GM03348 (cell line): ENCODE measurements at regions not wholly inside any gene's neighbourhood (a gene's known extent, or its start where the extent isn't known, plus 50 kb on each side); places are given as distances from the start of the nearest gene placed in this dataset.

Source experiments
- DNase-seq: peaks from one replicate; pipeline ENCODE4 v3.0.0; 2012; ENCODE audit warnings: low spot score

DNA sequence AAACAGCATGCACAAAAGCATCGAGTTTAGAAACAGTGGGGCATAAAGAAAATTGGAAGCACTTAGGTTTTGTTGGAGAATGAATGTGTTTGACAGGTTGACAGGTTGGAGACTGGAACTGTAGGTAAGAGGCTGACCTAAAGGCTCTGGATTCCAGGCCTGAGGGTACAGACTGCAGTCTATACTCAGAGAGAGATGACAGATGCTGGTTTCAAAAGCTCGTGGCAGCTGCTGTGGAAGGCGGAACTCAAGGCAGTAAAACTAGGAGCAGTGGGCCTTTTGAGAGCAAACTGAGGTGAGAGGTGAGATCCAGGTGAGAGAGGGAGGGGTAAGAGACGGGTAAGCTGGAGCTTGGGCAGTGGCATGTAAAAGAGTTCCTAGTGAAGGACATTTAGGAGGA, 415.2 kb downstream of the TRIML1 start:
- DNase-seq = no peak

DNA sequence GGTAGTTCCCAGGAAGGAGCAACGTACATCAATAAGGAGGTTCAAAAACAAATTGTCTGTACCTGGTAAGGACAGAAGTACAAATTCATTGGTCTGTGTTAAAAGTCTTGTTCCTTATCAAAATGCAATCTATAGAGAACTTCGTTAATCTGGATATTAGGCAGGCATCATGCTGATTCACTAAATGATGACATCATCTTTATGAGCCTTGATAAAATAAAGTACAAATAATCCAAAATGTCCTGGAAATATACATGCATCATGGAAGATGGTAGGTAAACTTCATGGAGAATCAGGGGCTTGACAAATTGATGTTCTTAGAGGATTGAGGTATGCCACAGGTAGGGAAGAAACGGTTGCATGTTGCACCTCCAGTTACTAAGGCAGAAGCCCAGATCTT, 433.9 kb downstream of the TRIML1 start:
- no peak for DNase-seq

DNA sequence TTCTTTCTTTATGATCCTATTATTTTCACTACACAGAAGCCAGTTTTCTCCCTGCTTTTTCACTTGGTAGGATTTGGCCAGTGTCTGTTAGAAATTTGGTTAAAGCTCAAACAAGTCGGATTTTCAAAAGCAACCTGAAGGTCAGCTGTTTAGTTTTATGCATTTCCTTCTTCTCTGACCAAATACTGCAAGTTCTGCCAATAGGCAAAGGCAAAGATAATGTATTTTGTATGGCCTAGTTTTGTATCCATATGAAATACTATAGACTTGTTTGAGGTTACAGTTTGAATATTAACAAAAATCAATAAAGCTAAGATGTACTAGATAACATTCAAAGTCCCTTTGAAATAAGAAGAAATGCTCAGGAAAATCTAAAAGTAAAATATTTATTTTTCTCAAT, 439.4 kb downstream of the TRIML1 start:
- no peak for DNase-seq

DNA sequence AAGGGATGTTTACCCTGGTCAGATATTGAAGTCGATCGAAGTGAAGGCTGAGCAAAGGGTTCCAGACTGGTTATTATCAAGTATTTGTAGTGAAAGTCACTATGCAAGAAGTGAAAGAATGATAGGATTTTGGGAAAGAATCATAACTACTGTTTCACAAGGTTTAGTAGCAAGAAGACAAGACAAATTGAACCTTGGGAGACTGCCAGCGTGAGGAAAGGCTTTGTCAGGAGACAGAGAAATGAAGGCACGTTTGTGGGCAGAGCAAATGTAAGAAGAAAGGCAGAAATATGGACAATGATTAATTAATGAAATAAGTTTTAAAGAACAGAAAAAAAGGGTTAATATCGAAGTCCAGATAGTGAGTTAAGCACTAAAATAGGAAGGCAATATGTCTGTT, 456.8 kb downstream of the TRIML1 start:
- DNase-seq = no peak

DNA sequence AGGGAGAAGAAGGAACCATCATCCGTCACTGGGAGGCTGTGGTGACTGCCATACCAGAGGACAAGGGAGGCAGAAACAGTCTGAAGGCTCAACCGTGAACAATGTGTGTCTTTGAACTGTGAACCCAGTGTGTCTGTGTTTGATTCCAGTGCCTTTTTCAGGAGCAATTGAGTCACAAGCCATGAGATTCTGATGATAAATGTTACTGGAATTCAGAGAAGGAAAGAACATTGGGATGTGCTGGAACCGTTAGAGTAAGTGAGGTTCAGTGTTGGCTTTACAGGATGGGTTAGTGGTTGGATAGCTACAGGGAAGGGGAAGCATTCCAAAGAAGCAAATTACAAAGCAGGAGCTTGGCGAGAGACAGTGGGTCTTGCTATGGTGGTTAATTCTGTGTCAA, 464.4 kb downstream of the TRIML1 start:
- no peak for DNase-seq

DNA sequence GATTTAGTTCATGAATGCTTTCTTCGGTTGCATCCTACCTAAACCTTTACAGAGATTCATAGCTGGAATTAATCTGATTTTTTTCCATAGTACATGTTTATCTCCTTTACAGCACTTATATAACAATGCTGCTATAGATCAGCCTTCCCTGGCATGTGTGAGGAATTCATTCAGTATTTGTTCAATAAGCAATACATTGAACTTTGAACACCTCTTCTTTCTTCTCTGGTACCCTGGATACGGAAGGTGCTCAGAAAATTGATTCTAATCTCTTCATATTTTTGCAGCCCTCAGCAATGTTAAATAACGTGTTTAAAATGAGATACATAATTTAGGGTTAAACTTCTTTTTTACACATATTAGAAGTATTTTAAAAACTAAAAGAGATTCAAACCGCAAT, 467.4 kb downstream of the TRIML1 start:
- DNase-seq = no peak

DNA sequence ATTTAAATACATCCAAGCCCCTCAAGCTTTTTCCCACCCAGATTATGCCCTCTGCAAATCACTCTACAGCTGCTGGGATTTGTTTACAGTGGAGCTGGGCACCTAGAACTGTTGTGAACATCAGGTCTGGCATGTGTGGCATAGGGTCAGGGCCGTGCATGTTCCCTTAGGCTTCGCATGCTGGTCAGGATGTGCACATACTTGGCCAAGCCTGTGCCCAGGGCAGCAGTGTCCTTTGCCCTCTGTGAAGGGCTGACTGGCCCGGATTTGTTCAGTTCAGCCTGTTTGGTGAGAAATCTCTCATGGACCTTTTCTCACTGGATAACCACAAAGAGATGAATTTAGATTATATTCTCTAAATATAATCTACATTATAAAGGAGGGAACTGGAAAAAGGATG, 471.9 kb downstream of the TRIML1 start:
- DNase-seq = no peak

DNA sequence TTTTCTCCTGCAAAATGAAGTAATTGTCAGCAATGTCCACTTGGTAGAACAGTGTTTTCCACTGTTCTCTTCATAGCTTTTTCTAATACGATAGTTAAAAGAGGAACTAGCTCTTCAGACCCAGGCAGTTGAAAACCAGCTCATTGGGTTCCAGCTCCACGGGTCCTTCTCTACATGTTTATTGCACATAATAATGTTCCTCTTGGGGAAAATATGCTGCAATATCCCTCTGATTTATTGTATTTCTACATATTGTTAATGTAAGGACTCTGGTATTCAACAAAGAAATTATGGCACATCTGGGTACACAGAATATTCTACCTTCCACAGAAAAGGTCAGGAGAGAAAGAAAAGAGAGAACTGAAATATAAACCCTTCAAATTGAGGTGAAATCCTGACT, 473.4 kb downstream of the TRIML1 start:
- DNase-seq = no peak

DNA sequence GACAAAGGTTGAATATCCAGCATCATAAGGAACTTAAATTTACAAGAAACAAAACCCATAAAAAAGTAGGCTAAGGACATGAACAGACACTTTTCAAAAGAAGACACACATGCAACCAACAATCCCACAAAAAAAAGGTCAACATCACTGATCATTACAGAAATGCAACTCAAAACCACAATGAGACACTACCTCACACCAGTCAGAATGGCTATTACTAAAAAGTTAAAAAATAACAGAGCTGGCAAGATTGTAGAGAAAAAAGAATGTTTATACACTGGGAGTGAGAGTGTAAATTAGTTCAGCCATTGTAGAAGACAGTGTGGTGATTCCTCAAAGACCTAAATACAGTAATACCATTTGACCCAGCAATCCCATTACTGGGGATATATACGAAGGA, 474.7 kb downstream of the TRIML1 start:
- no peak for DNase-seq

DNA sequence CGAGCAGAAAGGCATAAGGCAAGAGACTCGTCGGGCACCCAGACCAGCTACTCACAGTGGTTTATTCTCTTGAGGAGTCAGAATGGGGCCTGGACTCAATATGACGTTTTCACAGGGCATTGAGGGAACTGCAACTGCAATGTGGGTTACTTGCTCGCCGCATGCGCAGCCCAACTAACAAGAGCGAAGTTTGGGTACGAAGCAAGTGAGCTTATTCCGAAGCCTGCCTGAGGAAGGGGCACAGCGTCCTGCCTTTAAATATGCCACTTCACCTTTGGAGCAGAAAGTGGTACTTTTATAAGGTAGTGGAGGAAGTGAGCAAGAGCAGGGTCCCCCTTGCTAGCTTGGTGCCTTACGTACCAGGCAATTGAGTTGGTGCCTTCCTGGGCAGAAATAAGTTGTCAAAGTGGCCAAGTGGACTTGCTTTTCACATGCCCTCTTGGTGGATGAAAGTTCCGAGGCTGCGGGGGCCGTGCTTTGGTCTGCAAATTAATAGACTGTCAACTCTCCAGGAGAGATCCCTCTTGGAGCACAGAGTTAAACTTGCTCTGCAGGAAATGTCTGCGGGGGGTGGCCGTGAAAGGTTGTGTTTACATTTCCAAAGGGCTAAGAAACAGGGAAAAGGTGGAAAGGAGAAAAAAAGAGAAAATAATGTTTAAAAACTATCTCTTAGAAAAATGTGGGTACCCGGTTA, 480.4 kb downstream of the TRIML1 start:
- no peak for DNase-seq

DNA sequence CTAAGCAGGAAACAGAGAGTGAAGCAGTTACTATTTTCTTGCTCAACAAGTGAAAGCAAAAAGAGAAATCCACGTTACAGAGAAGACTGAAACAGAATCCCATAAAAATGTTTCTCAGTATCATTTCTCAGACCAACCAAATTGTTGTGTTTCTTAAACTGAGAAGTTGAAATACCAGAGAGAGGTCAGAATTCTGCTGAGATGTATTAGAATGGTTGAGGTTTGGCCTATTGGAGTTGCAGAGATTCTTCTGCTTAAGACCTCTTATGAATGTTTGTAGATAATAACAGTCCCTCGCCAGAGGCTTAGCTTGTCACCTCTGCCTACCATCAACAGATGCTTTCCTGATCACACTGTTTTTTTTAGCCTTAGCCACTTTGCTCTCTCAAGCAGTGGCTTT, 481.4 kb downstream of the TRIML1 start:
- DNase-seq = no peak

DNA sequence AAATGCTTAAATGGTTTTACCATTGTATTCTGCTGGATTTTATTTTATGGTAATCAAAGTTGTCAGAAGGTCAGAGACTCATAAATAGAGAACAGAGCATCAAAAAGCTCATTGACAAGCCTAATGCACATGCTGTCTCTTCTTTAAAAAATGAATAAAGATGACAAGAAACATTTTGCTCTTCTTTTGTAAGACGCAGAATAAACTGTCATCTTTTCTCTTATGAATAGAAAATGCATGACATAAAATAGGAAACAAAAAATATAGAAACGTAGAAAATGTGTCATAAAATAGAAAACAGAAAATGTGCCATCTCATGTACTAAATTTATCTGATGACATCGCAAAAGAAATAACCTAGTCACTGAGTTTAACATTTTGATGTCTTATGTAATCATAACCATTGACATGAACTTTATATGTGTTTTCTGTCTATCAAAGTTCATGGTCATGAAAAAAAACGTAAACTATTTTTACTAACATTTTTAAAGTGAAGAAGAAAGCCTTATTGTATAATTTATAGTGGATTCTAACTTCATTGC, 484.1 kb downstream of the TRIML1 start:
- no peak for DNase-seq

DNA sequence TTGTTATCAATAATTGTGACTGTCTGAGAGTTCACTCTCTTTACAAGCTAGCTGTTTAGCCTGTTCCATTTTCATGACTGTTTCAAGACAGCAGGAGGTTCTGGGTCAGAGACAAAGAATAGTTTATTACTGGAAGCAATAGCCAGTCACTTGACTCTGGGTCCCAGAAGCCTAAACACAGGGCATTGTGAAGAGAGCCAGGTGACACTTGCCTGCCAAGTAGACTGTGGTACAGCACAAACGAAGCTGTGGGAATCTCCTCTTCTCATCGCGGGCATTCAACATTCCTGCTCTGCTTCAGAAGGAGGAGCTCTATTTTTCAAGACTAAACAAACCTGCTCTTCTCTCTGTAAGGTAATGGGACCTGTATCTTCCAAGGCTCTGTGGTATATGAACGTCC, 485.1 kb downstream of the TRIML1 start:
- no peak for DNase-seq

DNA sequence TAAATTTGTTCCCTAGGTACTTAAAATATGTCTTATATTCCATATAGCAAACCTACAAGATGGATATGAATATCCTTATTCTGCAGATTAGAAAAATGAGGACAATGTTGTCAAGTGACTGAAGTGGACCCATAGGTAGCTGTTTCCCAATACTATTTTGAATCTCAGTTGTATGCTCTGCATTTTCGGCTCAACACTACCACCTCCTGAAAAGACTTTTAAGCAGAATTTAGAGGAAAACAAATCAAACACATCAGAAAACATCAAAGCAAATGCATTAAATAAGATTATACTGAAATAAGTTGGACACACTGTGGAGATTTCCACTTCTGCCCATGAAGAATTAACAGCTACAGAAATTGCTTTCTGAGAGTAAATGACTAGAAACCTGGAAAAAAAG, 488.7 kb downstream of the TRIML1 start:
- no peak for DNase-seq

DNA sequence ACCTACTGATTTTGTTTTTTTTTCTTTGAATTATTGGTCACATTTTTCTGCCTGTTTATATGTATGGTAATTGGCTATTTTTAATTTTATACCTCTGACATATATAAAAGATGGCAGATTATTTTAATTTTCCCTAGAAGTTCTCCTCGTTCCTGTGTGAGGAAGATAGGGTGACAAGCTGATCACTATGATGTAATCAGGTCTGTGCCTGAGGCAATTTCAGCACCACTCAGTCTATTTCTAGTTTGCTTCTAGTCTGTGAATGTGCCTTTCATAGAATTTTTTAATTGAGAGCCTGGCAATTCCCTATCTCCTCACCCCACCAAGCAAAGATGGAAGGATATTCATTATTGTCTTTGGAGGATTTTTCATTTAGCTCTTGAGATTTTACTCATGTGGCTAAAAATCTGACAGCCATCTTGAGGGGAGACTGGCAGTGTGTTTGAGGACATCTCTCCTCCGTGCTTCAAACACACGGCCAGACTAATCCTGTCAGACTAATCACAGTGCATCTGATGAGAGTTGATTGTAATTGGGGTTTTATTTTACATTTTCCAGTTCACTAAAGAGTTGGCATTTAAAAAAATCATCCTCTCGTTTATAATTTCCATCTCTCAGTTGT, 500.3 kb downstream of the TRIML1 start:
- DNase-seq = no peak

DNA sequence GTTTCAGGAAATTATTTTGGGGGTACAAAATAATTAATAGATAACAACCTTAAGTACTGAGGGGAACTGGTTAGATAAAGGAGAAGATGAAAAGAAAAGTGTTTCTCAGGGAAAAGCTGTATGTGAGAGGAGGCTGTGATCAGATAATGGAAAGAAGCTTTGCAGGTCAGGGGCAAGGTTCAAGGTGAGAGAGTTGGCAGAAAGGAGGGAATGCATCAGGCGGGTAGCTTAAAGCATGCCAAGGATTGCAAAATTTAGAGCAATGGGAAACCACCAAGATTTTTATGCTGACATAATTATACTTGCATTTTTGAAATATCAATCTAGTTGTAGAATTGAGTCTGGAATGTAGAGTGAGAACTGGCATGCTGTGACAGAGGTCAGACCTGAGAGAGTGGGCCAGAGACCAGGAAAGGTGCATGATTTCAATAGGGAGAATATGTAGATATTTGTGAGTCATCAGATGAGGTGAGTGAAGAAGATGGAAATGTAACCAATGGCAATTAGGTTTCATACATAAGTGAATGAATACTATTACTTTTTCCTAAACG, 508.7 kb downstream of the TRIML1 start:
- no peak for DNase-seq

DNA sequence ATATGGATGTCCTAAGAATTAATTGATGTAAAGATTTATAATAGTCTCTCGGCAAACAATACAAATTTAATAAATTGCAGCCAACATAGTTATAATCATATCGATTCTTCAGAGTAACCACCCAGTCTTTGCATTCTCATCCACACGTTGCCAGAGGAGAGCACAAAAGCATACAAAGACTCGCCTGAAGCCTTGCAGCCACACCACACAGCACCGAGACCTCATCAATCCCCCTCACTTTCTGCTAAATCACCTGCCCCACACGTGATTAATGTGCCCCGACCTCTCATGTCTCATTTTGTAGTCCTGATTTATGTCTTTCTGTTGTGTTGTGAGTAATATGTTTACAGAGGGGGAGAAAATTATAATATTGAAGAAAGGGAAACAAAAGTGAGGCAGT, 510.4 kb downstream of the TRIML1 start:
- DNase-seq = no peak

DNA sequence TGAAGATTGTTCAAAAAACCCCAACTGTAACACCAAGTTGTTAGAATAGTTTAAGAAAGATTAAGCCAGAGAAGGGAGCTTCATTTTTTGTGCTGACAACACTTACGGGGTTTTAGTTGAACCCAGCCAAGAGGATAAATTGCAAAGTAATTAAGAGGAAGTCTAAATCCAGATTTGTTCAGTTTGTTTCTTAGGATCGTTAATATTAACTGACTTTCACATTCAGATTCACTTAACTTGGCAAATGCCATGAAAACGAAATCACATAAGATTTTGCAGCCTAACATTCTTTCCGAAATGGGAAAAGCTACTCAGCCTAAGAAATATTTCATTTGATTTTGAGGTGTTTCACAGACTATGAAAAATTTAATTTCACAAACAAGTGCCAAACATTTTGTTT, 511.3 kb downstream of the TRIML1 start:
- DNase-seq = no peak

DNA sequence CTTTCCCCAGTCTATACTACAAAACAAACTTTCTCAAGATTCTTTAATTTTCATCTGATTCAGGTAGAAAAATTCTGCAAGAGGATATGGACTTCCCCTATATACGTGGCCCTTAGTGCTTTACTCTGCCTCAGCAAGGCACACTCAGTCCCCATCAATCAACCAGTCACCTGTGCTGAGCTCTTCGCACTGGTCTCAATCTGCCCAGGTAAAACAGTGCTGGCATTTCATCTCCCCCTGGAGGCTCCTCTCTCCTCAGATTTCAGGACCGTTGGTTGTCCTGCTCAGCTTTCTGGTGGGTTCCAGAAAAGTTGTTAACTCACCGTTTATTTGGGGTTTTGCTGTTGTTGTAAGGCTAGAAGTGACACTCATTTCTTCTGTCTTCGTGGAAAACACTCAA, 518.1 kb downstream of the TRIML1 start:
- no peak for DNase-seq

DNA sequence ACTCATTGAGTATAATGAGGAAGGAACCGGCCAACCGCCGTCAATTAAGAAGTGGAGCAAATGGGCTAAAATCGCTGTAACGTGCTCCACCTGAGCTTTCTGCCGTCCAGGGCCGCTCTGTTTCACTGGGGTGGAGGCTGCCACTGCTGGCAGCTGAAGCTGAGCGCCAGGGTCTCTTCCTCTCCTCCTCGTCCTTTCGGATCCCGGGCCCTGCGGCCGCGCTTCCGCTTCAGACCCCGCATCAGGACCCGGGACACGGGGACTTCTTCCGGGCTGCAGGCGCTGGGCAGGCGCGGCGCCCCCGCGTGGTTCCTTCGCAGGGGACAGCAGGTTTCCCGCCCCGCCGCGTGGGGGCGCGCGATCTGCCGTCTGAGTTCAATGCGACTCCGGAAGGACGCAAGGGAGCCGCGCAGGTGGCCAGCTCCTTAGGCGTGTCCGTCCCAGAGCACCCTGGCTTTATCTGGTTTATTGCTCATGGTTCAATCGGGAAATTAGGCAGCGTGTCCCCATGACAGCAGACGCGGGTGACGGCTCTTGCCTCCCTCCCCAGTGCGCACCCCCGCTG, 519.8 kb downstream of the TRIML1 start:
- no peak for DNase-seq

DNA sequence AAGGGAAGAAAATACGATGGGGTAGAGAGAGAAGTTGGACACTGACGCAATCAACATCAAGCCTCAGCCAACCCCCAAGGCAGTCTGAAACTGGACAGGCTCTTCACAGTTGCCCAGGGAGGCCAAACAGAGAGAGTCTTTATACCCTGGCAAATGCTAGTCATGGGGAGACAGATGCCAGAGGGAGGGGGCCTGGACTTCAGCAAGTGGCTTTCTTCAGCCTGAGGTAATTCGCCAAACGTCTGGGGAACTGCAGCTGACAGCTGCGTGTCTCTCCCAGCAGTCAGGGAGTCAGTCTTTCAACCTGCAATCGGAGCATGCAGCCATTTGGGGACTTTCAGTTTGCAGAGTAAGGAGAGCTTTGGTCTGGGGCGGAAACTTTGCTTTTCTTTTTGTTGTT, 521.6 kb downstream of the TRIML1 start:
- DNase-seq = peak; percentile 23

DNA sequence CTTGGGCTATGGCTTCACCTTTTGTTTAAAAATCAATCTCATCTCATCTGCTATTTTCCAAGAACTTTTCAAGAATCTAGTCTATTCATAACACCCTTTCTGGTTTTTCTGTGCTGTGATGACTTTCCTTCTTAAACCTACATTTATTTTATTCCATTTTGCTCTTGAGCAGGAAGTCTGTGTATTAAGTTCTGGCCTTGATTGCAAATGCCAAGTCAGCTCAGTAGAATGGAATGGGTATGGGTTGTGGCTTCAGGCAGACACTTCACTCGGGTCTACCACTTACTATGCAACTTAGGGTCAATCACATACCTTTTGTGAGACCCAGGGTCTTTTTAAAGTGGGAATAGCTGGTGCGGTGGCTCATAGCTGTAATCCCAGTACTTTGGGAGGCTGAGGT, 522.3 kb downstream of the TRIML1 start:
- peak; percentile 44 for DNase-seq

DNA sequence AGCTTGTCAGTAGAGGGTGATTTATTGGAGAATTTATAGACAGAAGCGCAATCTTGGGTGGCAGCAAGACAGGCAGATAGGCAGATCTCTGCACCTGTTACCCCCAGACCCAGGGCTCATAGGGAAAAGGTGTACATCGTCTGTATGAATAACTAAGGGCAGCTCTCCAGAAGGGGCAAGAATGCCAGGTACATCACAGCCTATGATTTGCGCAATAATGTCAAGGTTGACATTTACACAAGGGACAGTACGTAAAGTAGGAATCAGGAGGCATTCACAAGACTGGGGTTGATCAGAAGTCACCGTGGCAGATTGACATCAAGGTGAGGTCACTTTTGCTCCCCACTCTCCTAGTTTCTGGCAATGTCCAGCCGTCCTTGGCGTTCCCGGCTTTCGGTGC, 524.1 kb downstream of the TRIML1 start:
- DNase-seq = no peak
